Stimulated activated CD4-positive, alpha-beta T cell treated with anti-CD3 and anti-CD28 coated beads, Interleukin-12 subunit alpha, Interleukin-12 subunit beta, amount 100 ng/mL, for 24 hours (primary cell): ENCODE measurements at regions not wholly inside any gene's neighbourhood (a gene's known extent, or its start where the extent isn't known, plus 50 kb on each side); places are given as distances from the start of the nearest gene placed in this dataset.
"Not testable (repeated sequence)": the region's sequence is repeated elsewhere in the genome, so short reads cannot be mapped to it uniquely, and the experiment has no call there.

Experiments
- DNase-seq, 2 experiments: peaks; one replicate each; pipeline ENCODE4 v3.0.0-alpha.2; 2020; ENCODE audit warnings: low read depth in 2 of 2

GRCh38 chr13:86848716-86849115, 822.5 kb upstream of the SLITRK5 start:
- no peak for DNase-seq

- DNase-seq: no peak
These were observed 814.2 kb upstream of the SLITRK5 start for GRCh38 chr13:86856991-86857390.

- no peak for DNase-seq
These were observed 813.0 kb upstream of the SLITRK5 start for GRCh38 chr13:86858216-86858615.

- no peak for DNase-seq
These were observed 809.0 kb upstream of the SLITRK5 start for GRCh38 chr13:86862137-86862536.

- no peak for DNase-seq
These were observed 806.8 kb upstream of the SLITRK5 start for GRCh38 chr13:86864376-86864775.

GRCh38 chr13:86870444-86870843, 800.7 kb upstream of the SLITRK5 start:
- DNase-seq: no peak

- DNase-seq: no peak
These were observed 793.7 kb upstream of the SLITRK5 start for GRCh38 chr13:86877441-86877840.

- DNase-seq: no peak
These were observed 792.4 kb upstream of the SLITRK5 start for GRCh38 chr13:86878781-86879180.

GRCh38 chr13:86881390-86881789, 789.8 kb upstream of the SLITRK5 start:
- DNase-seq: no peak

GRCh38 chr13:86882107-86882506, 789.1 kb upstream of the SLITRK5 start:
- DNase-seq: no peak

GRCh38 chr13:86882835-86883234, 788.3 kb upstream of the SLITRK5 start:
- DNase-seq: no peak

GRCh38 chr13:86892330-86892729, 778.8 kb upstream of the SLITRK5 start:
- no peak for DNase-seq

- no peak for DNase-seq
These were observed 770.3 kb upstream of the SLITRK5 start for GRCh38 chr13:86900906-86901305.

- DNase-seq: no peak
These were observed 764.9 kb upstream of the SLITRK5 start for GRCh38 chr13:86906127-86906874.

GRCh38 chr13:86907156-86907555, 764.0 kb upstream of the SLITRK5 start:
- DNase-seq: no peak

- no peak for DNase-seq
These were observed 761.9 kb upstream of the SLITRK5 start for GRCh38 chr13:86909318-86909717.

- no peak for DNase-seq
These were observed 756.4 kb upstream of the SLITRK5 start for GRCh38 chr13:86914757-86915156.

- DNase-seq: not testable (repeated sequence)
These were observed 753.7 kb upstream of the SLITRK5 start for GRCh38 chr13:86917438-86917837.

GRCh38 chr13:86918682-86919081, 752.5 kb upstream of the SLITRK5 start:
- no peak for DNase-seq

GRCh38 chr13:86920961-86921360, 750.2 kb upstream of the SLITRK5 start:
- no peak for DNase-seq

GRCh38 chr13:86922936-86923335, 748.2 kb upstream of the SLITRK5 start:
- no peak for DNase-seq

- not testable (repeated sequence) for DNase-seq
These were observed 744.3 kb upstream of the SLITRK5 start for GRCh38 chr13:86926916-86927315.

GRCh38 chr13:86932776-86933334, 738.3 kb upstream of the SLITRK5 start:
- no peak for DNase-seq

GRCh38 chr13:86933676-86934075, 737.5 kb upstream of the SLITRK5 start:
- no peak for DNase-seq
